ENCODE measurements at regions not wholly inside any gene's neighbourhood (a gene's known extent, or its start where the extent isn't known, plus 50 kb on each side); places are given as distances from the start of the nearest gene placed in this dataset.
"Not testable (repeated sequence)": the region's sequence is repeated elsewhere in the genome, so short reads cannot be mapped to it uniquely, and the experiment has no call there.

DNA sequence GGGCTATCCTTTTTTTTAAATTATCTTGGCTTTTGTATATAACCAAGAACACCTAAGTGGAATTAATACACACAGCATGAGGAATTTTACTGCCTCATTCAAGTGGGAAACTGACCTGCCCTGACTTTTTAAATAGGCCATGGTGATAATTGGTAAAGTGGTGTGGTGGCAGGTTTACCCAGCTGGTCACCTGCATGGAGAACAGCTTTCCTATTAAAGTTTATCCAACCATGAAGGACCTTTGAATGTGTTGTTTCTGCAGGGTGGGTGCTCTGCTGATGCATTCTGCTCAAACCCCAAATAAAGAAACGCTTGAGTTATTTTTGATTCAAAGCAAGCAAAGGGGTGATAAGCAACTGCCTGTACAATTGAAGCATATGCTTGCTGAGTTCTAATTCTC lies 261.0 kb upstream of the GRIN3A start:
- intact Hi-C loops (cut with micrococcal nuclease): no loop called here

DNA sequence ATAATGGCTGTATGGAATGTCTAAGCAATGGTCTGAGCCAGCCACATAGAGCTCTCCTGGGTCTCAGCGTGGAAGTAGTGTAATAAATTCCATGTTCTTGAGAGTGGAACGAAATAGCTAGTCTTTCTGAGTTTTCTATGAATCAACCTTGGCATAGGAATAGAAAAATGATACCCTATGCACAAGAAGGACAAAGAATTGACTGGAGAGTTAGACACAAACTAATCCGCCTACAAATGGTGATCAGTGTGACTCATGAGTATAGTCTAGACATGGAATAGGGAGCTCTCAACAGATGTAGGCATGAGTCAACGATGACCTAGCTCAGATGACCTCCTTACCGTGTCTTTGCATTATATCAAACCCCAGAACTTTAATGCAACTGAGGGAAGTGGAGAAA lies 256.8 kb upstream of the GRIN3A start:
- intact Hi-C loops (cut with micrococcal nuclease): no loop called here

DNA sequence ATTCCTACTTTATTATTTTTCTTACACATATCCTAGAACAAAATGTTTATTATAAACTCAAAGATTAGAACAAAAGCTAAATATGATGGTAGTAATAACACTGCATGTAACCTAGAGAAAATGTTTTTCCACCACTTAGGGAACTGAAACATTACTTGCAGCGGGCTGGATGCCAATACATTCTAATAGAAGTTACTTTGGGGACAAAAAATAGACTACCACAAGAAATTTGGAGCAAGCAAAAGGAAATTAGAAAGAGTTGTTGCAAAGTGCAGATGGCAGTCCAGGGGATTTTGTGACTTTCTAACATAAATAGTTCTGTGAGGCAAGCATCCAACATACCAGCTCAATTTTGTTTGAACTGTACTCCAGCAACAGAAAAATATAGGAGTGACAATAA lies 255.3 kb upstream of the GRIN3A start:
- intact Hi-C loops (cut with micrococcal nuclease): no loop called here

- intact Hi-C loops (cut with micrococcal nuclease): no loop called here
Observed at GRCh38 chr9:101991926-101992325, 253.5 kb upstream of the GRIN3A start.

DNA sequence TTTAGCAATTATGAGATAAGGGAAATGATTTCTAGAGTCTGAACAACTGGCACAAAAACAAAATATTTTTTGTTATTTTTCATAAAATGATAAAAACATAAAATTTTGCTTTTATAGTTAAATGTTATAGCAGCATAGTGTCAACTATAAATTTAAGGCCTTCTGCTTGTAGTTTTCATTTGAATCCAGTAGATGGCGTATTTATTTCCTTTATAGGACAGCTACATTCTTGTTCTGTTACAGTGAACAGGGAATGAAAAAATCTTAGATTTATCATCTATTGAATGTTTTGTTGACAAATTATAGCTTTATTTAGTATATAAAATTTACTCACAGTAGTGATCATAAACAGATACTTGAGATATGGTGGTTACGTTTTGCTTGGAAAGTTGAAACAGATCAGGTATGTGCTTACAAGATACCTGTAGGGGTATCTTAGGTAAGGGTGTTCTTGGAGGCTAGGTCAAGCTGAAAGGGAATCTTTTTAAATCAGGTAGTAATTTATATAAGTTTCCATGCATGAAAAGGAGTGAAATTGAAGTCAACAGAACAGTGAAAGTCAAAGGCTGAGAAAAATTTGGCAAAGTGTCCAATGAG lies 239.3 kb upstream of the GRIN3A start:
- intact Hi-C loops (cut with micrococcal nuclease): no loop called here

- intact Hi-C loops (cut with micrococcal nuclease): no loop called here
Observed at GRCh38 chr9:101970609-101971008, 232.2 kb upstream of the GRIN3A start.

DNA sequence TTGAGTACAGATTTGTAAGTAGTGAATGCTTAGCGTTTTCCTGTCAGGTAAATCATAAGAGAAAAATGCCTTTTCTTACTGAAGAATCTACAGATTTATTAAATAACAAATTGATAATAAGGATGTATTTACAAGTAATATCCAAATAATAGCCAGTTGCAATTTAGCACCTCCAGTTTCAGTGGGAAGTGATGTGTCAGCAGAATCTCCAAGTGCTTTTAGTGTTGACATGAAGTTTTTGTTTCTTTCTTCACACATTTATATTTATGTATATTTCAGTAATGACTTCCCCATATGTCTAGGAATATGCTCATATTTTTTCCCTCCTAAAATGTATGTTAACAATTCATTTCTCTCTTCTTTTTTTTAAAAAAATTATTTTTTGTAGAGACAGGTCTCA lies 229.9 kb upstream of the GRIN3A start:
- intact Hi-C loops (cut with micrococcal nuclease): no loop called here

GRCh38 chr9:101966691-101967090 lies 228.2 kb upstream of the GRIN3A start:
- intact Hi-C loops (cut with micrococcal nuclease): no loop called here

DNA sequence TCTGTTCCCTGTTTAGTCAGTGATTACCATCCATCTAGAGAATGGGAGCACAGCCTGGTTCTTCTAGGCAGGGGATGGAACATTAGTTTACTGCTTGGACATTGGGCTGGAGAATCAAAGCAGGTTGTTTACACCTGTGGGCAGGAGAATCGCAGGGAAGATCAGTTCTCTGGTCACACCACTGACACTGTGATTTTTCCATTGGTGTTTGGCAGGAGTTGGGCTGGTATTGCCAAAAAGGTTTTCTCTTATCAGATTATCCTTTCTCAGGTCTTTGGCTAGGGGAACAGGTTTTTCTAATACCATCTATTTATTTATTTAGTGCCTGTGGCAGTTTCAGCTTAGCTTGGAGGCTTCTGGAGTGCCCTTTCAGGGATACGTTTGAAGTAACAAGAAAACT lies 219.3 kb upstream of the GRIN3A start:
- intact Hi-C loops (cut with micrococcal nuclease): no loop called here

GRCh38 chr9:101951598-101951997 lies 213.2 kb upstream of the GRIN3A start:
- intact Hi-C loops (cut with micrococcal nuclease): no loop called here

DNA sequence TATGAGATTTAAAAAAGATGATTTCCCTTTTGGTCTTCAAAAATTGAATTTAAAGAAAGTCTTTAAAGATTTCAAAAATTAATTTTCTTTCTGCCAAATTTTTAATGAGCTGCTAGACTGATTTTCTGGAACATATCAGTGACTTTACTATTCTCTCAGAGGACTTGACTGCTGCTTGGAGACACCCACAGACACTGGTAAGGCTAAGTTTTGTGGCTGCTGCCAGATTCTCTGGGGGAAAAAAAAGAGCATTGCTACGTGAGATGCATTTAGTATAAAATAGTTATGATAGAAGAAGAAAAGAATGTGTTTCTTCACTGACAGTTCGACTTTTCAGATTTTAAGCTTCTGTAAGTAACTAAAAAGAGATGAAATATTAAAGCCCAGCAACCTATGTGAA lies 193.3 kb upstream of the GRIN3A start:
- intact Hi-C loops (cut with micrococcal nuclease): no loop called here

GRCh38 chr9:101930783-101931182 lies 192.3 kb upstream of the GRIN3A start:
- intact Hi-C loops (cut with micrococcal nuclease): no loop called here

- intact Hi-C loops (cut with micrococcal nuclease): no loop called here
Observed at GRCh38 chr9:101925498-101925897, 187.1 kb upstream of the GRIN3A start.

GRCh38 chr9:101923451-101923850 lies 185.0 kb upstream of the GRIN3A start:
- intact Hi-C loops (cut with micrococcal nuclease): no loop called here

DNA sequence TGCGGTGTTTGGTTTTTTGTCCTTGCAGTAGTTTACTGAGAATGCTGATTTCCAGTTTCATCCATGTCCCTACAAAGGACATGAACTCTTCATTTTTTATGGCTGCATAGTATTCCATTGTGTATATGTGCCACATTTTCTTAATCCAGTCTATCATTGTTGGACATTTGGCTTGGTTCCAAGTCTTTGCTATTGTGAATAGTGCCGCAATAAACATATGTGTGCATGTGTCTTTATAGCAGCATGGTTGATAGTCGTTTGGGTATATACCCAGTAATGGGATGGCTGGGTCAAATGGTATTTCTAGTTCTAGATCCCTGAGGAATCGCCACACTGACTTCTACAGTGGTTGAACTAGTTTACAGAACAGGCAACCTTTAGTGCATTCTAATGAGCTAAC lies 178.5 kb upstream of the GRIN3A start:
- intact Hi-C loops (cut with micrococcal nuclease): not testable (repeated sequence)

DNA sequence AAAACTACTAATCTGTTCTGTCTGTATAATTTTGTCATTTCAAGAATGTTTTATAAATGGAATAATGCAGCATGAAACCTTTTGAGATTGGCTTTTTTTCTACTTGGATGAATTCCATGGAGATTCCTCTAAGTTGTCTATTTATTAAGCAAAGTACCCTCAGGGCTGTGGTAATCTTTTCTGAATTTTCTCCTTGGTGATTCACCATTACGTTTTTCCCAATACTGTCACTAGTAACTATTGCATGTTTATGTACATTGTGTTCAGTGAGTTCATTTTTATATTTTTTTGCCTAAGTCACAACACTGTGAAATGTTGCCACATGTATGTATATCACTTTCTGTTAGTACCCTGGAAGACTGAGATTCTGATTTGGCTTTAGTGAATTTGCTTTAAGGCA lies 177.0 kb upstream of the GRIN3A start:
- intact Hi-C loops (cut with micrococcal nuclease): no loop called here

DNA sequence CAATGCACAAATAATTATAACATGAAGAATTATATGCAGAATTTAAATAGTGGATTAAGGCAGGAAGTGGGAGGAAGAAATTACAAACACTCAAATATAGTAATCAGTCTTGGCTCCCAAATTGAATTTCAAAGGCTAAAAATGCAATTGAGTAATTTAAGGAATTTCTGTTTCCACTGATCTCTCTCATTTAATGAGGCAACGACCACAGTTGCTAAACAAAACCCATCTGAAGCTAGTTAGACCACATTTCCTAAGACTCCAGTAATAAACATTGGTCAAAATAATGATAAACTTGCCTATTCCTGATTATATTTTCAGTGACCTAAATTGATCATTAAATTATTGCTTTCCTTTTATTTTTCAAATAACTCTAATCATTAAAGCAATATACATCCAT lies 174.3 kb upstream of the GRIN3A start:
- intact Hi-C loops (cut with micrococcal nuclease): no loop called here

DNA sequence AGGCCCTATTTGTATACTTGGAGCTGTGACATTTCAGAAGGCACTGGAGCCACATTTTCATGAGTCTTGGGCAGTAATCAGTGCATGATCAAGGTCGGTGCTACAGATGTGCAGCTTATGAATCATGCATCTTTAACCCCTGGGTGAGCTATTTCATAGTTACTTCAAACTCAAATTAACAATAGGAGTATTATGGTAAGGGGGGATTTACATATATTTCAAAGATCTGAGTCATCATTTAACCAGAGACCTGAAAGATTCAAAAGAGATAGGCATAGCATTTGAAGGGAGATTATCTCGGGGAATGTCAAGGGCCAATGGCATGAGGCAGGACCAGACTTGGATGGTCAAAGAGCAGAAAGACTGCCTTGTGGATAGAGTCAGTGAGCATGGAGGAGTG lies 169.0 kb upstream of the GRIN3A start:
- intact Hi-C loops (cut with micrococcal nuclease): no loop called here

DNA sequence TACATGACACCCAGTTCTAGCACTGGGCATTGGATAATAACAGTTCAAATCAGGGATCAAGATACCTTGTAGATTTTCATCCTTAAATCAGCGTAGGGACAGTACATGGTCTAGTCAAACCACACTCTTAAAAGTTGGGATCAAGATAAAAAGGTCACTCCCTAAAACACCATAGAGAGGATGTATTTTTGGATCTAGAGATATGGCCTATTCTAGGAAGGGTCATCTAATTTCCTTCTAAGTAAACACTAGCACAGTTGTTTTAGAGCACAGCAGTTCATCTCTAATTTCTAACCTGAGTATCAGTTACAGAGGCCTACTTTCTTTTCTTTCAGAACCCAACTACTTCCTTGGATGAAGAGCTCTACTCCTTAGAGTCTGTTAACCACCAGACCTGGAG lies 166.4 kb upstream of the GRIN3A start:
- intact Hi-C loops (cut with micrococcal nuclease): no loop called here

DNA sequence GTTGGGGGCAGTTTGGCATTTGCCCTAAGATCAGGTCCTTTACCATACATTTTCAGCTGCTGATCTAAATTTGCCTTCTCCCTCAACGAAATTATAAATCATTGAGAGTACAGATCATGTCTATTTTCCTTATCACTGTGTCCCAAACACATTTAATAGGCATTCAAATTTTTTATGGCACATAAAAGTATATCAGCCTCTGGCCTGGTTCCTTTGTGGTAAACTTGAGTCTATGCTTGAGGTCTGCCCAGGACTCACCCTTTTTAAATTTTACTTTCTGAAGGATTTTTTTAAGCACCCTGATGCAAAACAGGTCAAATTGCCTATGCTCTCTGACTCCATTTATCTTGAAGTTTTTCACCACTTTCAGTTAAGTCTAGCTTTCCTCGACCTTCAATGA lies 163.6 kb upstream of the GRIN3A start:
- intact Hi-C loops (cut with micrococcal nuclease): no loop called here

DNA sequence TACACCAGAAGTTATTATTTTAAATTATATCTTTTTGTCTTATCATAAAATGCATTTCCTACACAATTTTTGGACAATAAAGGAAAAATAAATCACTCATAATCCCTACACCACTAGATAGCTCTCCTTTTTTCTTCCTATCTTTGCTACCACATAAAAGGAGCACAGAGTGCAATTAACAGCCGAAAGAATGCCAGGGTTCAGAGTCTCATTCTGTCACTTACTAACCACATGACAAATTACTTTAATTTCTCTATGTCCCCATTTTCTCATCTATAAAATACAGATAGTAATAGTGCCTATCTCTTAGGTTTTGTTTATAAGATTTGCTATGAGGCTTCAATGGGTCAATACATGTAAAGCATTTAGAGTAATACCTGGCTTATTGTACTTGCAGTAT lies 158.7 kb upstream of the GRIN3A start:
- intact Hi-C loops (cut with micrococcal nuclease): no loop called here

- intact Hi-C loops (cut with micrococcal nuclease): no loop called here
Observed at GRCh38 chr9:101893661-101894646, 155.5 kb upstream of the GRIN3A start.

DNA sequence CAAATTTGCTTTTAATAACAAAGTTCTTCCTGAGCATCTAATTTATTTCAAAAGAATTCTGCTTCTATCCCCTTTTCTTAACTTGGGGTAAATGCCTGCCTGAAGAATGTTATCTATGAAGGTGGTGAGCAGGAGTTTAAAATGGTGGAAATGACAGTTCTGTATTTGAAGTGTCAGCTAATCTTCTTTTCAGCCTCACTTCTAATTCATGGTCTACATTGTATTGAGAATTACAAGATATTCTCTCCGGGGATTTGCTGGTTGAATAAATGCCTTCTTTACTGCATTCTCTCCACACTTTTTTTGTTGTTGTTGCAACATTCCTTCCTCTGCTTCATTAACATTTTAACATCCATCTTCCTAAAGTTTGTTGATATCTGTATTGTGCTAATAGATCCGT lies 143.1 kb upstream of the GRIN3A start:
- intact Hi-C loops (cut with micrococcal nuclease): no loop called here
